ENCODE measurements at regions not wholly inside any gene's neighbourhood (a gene's known extent, or its start where the extent isn't known, plus 50 kb on each side); places are given as distances from the start of the nearest gene placed in this dataset.

DNA sequence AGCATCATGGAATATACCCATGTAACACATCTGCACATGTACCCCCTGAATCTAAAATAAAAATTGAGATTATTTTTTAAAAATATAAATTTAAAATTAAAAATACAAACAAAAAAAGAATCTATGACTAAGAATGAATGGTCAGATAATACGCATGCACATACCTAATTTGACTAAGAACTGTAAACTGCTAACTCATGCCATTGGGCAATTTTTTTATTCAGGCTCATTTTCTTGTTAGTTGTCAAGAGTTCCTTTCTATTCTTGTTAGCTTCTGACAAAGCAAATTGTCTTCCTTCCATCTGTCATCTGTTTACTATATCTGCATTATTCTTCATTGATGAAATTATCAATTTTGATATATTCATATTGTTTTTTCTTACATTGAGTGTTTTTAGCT is 69.5 kb upstream of the HAND1 start:
- DNase-seq = no peak
- no peaks in the 10 kb centered on the region for H3K36me3 ChIP-seq
- peaks cover 0 to 44% (median 0%) of the 10 kb centered on the region in 4 donors for H3K27me3 ChIP-seq
- TF ChIP-seq POLR2A (IDR thresholded peaks at IDR 0.05) (no peak), CTCF (IDR thresholded peaks at IDR 0.05) (no peak)
- peaks cover 0 to 4% (median 0%) of the 10 kb centered on the region in 3 donors for H3K9me3 ChIP-seq
- 69 to 73% methylated on average over 1 of the region's 1 CpG for WGBS, 2 donors
- H3K4me1 ChIP-seq = no peaks in the 10 kb centered on the region
- no peak overlapping the region for H3K27ac ChIP-seq
- H3K4me3 ChIP-seq = no peak overlapping the region
- intact Hi-C loops (cut with DNase I) = no loop called here

DNA sequence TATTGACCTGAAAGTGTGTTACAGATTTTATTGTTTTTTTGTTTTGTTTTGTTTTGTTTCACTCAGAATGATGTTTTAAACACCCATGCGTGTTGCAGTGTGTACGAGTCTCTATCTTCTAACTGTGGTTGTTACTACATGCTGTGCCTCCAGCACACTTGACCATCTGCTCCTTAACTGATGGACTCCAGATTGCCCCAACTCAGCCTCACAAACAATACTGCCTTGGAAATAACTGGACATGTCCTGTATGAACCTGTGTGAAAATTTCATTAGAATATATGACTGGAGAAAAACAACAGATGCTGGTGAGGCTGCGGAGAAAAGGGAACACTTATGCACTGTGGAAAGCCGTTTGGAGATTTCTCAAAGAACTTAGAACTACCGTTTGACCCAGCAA is 68.7 kb upstream of the HAND1 start:
- intact Hi-C loops (cut with DNase I) = no loop called here
- H3K27me3 ChIP-seq = peaks cover 0 to 53% (median 0%) of the 10 kb centered on the region in 4 donors
- WGBS, 2 donors = 73 to 79% methylated on average over 5 of the region's 5 CpGs
- no peak overlapping the region for H3K27ac ChIP-seq
- H3K9me3 ChIP-seq = peaks cover 0 to 4% (median 0%) of the 10 kb centered on the region in 3 donors
- no peaks in the 10 kb centered on the region for H3K36me3 ChIP-seq
- no peak overlapping the region for H3K4me3 ChIP-seq
- DNase-seq = no peak
- no peak for TF ChIP-seq POLR2A (IDR thresholded peaks at IDR 0.05)
- no peaks in the 10 kb centered on the region for H3K4me1 ChIP-seq

DNA sequence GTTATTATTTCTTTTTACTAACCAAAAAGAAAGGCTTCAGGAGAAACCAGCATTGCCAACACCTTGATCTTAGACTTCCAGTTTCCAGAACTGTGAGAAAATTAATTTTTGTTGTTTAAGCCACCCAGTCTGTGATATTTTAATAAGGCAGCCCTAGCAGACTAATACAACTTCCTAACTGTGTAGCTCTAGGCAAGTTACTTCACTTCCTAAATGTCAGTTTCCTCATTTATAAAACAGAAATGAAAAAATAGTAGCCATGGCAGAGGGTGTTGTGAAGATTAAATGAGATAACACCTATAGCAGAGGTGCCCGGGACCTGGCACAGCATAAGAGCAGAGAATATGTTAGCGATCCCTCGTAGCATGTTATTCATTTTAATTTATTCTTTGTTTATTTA is 66.6 kb upstream of the HAND1 start:
- Histone ChIP-seq H3K4me1 (no peaks in the 10 kb centered on the region), H3K27ac (no peak overlapping the region), H3K4me3 (no peak overlapping the region), H3K36me3 (no peaks in the 10 kb centered on the region), H3K27me3 (peaks cover 0 to 62% (median 0%) of the 10 kb centered on the region in 4 donors), H3K9me3 (no peaks in the 10 kb centered on the region)
- 71 to 75% methylated on average over 3 of the region's 3 CpGs for WGBS, 2 donors
- DNase-seq = no peak
- TF ChIP-seq POLR2A (IDR thresholded peaks at IDR 0.05) (no peak), CTCF (IDR thresholded peaks at IDR 0.05) (no peak)
- intact Hi-C loops (cut with DNase I) = no loop called here

- H3K9me3 ChIP-seq = no peaks in the 10 kb centered on the region
- peaks cover 0 to 64% (median 0%) of the 10 kb centered on the region in 4 donors for H3K27me3 ChIP-seq
- H3K4me1 ChIP-seq = no peaks in the 10 kb centered on the region
- H3K27ac ChIP-seq = no peak overlapping the region
- WGBS, 2 donors = 60 to 65% methylated on average over 5 of the region's 5 CpGs
- TF ChIP-seq CTCF (IDR thresholded peaks at IDR 0.05) = no peak
- TF ChIP-seq POLR2A (IDR thresholded peaks at IDR 0.05) = no peak
- H3K4me3 ChIP-seq = no peak overlapping the region
- intact Hi-C loops (cut with DNase I) = no loop called here
- DNase-seq = no peak
- H3K36me3 ChIP-seq = no peaks in the 10 kb centered on the region
Measured at GRCh38 chr5:154543380-154543779, 65.4 kb upstream of the HAND1 start.

DNA sequence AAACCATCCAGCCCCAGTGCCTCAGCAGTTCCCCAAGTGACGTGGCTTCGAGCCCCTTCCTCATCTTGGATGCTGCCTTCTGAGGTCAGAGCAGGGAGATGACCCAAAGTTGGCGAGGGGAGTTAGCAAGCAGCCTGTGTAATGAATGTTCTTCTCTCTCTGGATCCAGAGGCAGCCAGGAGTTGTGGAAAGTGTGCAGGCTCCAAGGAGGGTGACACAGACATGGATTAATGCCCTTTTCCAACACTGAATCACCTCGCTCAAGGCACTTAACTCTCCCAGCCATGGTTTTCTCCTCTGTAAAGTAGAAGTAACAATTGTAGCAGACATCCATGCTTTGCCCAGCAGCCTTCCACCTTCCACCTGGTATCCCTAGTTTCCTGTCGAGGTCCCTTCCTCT is 64.6 kb upstream of the HAND1 start:
- Histone ChIP-seq H3K36me3 (no peaks in the 10 kb centered on the region), H3K4me1 (no peaks in the 10 kb centered on the region), H3K9me3 (no peaks in the 10 kb centered on the region), H3K27ac (no peak overlapping the region), H3K4me3 (no peak overlapping the region), H3K27me3 (peaks cover 0 to 69% (median 0%) of the 10 kb centered on the region in 4 donors)
- no peak for DNase-seq
- WGBS, 2 donors = 69 to 71% methylated on average over 2 to 5 of the region's 5 CpGs
- intact Hi-C loops (cut with DNase I) = no loop called here
- TF ChIP-seq POLR2A (IDR thresholded peaks at IDR 0.05) (no peak), CTCF (IDR thresholded peaks at IDR 0.05) (no peak)

DNA sequence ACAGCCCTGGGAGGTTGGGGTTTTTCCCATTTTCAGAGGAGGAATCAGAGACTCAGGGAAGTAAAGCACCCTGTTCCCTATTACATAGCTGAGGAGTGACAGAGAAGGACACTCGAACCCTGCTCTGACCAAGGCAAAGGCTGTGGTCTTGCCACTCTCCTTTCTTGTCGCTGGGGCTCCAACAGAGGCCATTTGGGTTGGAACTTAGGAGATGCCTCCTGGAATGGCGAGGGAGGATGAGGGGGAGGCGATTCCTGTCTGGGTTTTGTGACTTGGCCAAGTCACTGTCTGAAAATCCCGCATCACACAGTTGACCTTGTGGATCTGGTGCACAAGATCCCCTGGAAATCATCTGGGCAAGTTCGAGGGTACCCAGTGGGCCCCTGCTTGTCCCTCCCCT is 64.0 kb upstream of the HAND1 start:
- 73 to 76% methylated on average over 5 to 6 of the region's 6 CpGs for WGBS, 2 donors
- intact Hi-C loops (cut with DNase I) = no loop called here

More for the DNA sequence above, 64.0 kb upstream of the HAND1 start:
- no peak for DNase-seq
- no peak for TF ChIP-seq CTCF (IDR thresholded peaks at IDR 0.05)
- no peaks in the 10 kb centered on the region for H3K4me1 ChIP-seq
- H3K4me3 ChIP-seq = no peak overlapping the region
- no peak overlapping the region for H3K27ac ChIP-seq
- H3K9me3 ChIP-seq = no peaks in the 10 kb centered on the region
- peaks cover 0 to 73% (median 0%) of the 10 kb centered on the region in 4 donors for H3K27me3 ChIP-seq
- no peaks in the 10 kb centered on the region for H3K36me3 ChIP-seq

Data from esophagus squamous epithelium (tissue), 5 donors.